Thyroid gland (tissue), 4 donors: ENCODE measurements at regions not wholly inside any gene's neighbourhood (a gene's known extent, or its start where the extent isn't known, plus 50 kb on each side); places are given as distances from the start of the nearest gene placed in this dataset.

Source experiments
- DNase-seq, 2 donors: peaks; one replicate each; pipeline ENCODE4 v3.0.0-alpha.2; 2019
- H3K27ac ChIP-seq, 3 donors: fragments of 200-600 bp; sonication (generic); 1 replicate in 2 of 3; 2 replicates in 1 of 3; pipeline ENCODE4 v1.5.1; 2016 to 2019; ENCODE audit warnings: mild to moderate bottlenecking in 1 of 3, moderate library complexity in 1 of 3
- H3K27me3 ChIP-seq: fragments of 200-600 bp; sonication (generic); one replicate; pipeline ENCODE4 v1.5.1; 2019
- H3K36me3 ChIP-seq, 2 donors: fragments of 200-600 bp; sonication (generic); one replicate each; pipeline ENCODE4 v1.5.1; 2016 to 2019
- H3K4me1 ChIP-seq, 2 donors: fragments of 200-600 bp; sonication (generic); one replicate each; pipeline ENCODE4 v1.5.1; 2017 to 2019
- H3K4me3 ChIP-seq, 3 donors: fragments of 200-600 bp; sonication (generic); replicated peaks in 1 of 3; 1 replicate in 2 of 3; 2 replicates in 1 of 3; pipeline ENCODE4 v1.5.1; 2016; ENCODE audit warnings: mild to moderate bottlenecking in 1 of 3
- H3K9me3 ChIP-seq: fragments of 200-600 bp; sonication (generic); one replicate; pipeline ENCODE4 v1.5.1; 2017
- CTCF ChIP-seq, 6 experiments: fragments of 200-600 bp in 3 of 6; fragments of 450-650 bp in 3 of 6; sonication (generic) in 3 of 6; IDR thresholded peaks; one replicate each; pipeline ENCODE4 v1.5.1; 2016 to 2019; ENCODE audit warnings: antibody characterized with exemption in 6 of 6, mild to moderate bottlenecking in 2 of 6, inconsistent platforms in 1 of 6, moderate library complexity in 1 of 6
- POLR2A ChIP-seq, 2 donors: fragments of 450-650 bp; IDR thresholded peaks; one replicate each; pipeline ENCODE4 v1.6.1; 2017; ENCODE audit warnings: antibody characterized with exemption in 2 of 2, mild to moderate bottlenecking in 2 of 2, moderate library complexity in 1 of 2
- WGBS, 2 donors: methylation state at CpG; one replicate each; pipeline ENCODE4 v1.1.5; 2017; 5-methylcytosine and 5-hydroxymethylcytosine counted together
- intact Hi-C: fragments of 100-400 bp; cut with DNase I; formaldehyde crosslinking; loops from one replicate; pipeline ENCODE4 v1.15.1; 2023

DNA sequence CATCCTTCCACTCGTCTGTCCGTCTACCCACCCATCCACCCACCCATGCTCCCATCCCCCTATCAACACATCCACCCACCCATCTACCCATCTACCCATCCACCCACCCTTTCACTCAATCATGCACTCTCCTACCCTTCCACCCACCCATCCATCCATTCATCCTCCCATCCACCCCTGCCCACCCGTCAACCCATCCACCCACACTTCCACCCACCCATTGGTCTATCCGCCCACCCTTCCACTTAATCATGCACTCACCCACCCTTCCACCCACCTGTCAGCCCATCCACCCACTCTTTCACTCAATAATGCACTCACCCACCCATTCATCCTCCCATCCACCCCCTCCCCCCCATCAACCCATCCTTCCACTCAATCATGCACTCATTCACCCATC is 250.0 kb upstream of the EEF2KMT start:
- DNase-seq, result no peak
- no peaks in the 10 kb centered on the region for H3K36me3 ChIP-seq
- no peak overlapping the region for H3K27ac ChIP-seq
- no peak overlapping the region for H3K4me3 ChIP-seq
- H3K9me3 ChIP-seq, result no peaks in the 10 kb centered on the region
- intact Hi-C loops, result no loop called here
- H3K4me1 ChIP-seq, result no peaks in the 10 kb centered on the region
- no peaks in the 10 kb centered on the region for H3K27me3 ChIP-seq
- WGBS, 2 donors, result 91 to 92% methylated on average over 4 of the region's 4 CpGs
- TF ChIP-seq POLR2A (IDR thresholded peaks at IDR 0.05) (no peak), CTCF (IDR thresholded peaks at IDR 0.05) (no peak)

- no peak for TF ChIP-seq POLR2A (IDR thresholded peaks at IDR 0.05)
- no peak for TF ChIP-seq CTCF (IDR thresholded peaks at IDR 0.05)
- no peak overlapping the region for H3K27ac ChIP-seq
- H3K4me1 ChIP-seq, result no peaks in the 10 kb centered on the region
- intact Hi-C loops, result no loop called here
- WGBS, 2 donors, result 32 to 41% methylated on average over 6 of the region's 6 CpGs
- H3K36me3 ChIP-seq, result no peaks in the 10 kb centered on the region
- no peak overlapping the region for H3K4me3 ChIP-seq
- no peak for DNase-seq
- no peaks in the 10 kb centered on the region for H3K27me3 ChIP-seq
- no peaks in the 10 kb centered on the region for H3K9me3 ChIP-seq
Observed at GRCh38 chr16:5336941-5337340, 239.3 kb upstream of the EEF2KMT start.

DNA sequence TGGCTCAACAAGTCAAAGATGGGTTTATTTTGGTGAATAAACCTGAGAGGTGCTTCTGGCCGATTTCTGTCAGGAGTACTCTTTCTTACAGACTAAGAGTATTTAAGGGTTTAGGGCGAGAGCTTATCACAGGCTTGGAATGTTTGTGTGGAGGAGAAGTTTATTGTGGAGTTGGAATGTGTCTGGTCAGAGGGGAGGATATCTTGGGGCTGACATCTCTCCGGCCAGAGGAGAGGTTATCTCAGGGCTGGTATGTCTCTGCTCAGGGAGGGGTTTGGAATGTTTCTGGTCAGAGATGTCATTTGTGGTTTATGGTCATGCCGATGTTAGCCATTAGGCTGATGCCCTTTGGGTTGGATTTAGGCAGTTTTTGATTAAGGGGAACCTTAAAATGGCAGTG is 236.4 kb upstream of the EEF2KMT start:
- H3K27me3 ChIP-seq, result no peaks in the 10 kb centered on the region
- 45 to 50% methylated on average over 4 of the region's 4 CpGs for WGBS, 2 donors
- DNase-seq, result no peak
- no peaks in the 10 kb centered on the region for H3K36me3 ChIP-seq
- H3K4me3 ChIP-seq, result no peak overlapping the region
- H3K27ac ChIP-seq, result no peak overlapping the region
- intact Hi-C loops, result no loop called here
- TF ChIP-seq POLR2A (IDR thresholded peaks at IDR 0.05) (no peak), CTCF (IDR thresholded peaks at IDR 0.05) (no peak)
- H3K9me3 ChIP-seq, result no peaks in the 10 kb centered on the region
- H3K4me1 ChIP-seq, result no peaks in the 10 kb centered on the region

- no peak for TF ChIP-seq POLR2A (IDR thresholded peaks at IDR 0.05)
- Histone ChIP-seq H3K9me3 (no peaks in the 10 kb centered on the region), H3K4me3 (no peak overlapping the region), H3K36me3 (no peaks in the 10 kb centered on the region), H3K4me1 (no peaks in the 10 kb centered on the region), H3K27ac (no peak overlapping the region), H3K27me3 (no peaks in the 10 kb centered on the region)
- 93 to 95% methylated on average over 5 of the region's 5 CpGs for WGBS, 2 donors
- intact Hi-C loops, result no loop called here
- no peak for DNase-seq
Observed at GRCh38 chr16:5333126-5333525, 235.5 kb upstream of the EEF2KMT start.

GRCh38 chr16:5330058-5330457 is 232.5 kb upstream of the EEF2KMT start:
- no peaks in the 10 kb centered on the region for H3K36me3 ChIP-seq
- no peak overlapping the region for H3K27ac ChIP-seq
- H3K4me1 ChIP-seq, result no peaks in the 10 kb centered on the region
- DNase-seq, result no peak
- intact Hi-C loops, result no loop called here
- H3K27me3 ChIP-seq, result no peaks in the 10 kb centered on the region
- WGBS, 2 donors, result 86 to 90% methylated on average over 3 of the region's 3 CpGs
- H3K9me3 ChIP-seq, result no peaks in the 10 kb centered on the region
- no peak overlapping the region for H3K4me3 ChIP-seq
- no peak for TF ChIP-seq CTCF (IDR thresholded peaks at IDR 0.05)
- no peak for TF ChIP-seq POLR2A (IDR thresholded peaks at IDR 0.05)

GRCh38 chr16:5328546-5328945 is 231.0 kb upstream of the EEF2KMT start:
- Histone ChIP-seq H3K9me3 (no peaks in the 10 kb centered on the region), H3K4me3 (no peak overlapping the region), H3K27ac (no peak overlapping the region), H3K27me3 (no peaks in the 10 kb centered on the region), H3K36me3 (no peaks in the 10 kb centered on the region), H3K4me1 (no peaks in the 10 kb centered on the region)
- TF ChIP-seq CTCF (IDR thresholded peaks at IDR 0.05), result no peak
- TF ChIP-seq POLR2A (IDR thresholded peaks at IDR 0.05), result no peak
- intact Hi-C loops, result no loop called here
- WGBS, 2 donors, result 69 to 73% methylated on average over 5 of the region's 5 CpGs
- no peak for DNase-seq
